ENCODE measurements at regions not wholly inside any gene's neighbourhood (a gene's known extent, or its start where the extent isn't known, plus 50 kb on each side); places are given as distances from the start of the nearest gene placed in this dataset.

GRCh38 chr3:188041193-188041592 is 112.8 kb upstream of the LPP start:
- no peak for DNase-seq (ENCODE audit: low read depth)

GRCh38 chr3:188041895-188042294 is 112.1 kb upstream of the LPP start:
- no peak for DNase-seq (ENCODE audit: low read depth)

DNA sequence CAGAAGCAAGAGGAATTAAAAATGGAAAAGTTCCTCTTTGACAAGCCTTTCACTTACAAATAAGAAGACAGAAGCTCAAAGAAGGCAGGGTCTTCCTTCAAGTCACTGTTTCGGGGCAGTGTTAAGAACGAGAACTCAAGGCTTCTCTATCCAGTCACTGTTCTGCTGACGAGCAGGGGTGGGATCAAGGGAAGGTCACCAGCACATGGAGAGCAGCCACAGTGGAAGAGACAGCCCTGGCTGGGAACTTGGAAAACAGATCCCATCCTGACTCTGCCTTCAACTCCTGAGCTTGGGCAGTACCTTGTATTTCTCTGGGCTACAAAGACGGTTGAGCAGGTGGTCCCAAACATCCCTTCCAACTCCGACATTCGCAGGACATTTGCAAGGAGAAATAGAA is 111.5 kb upstream of the LPP start:
- DNase-seq (ENCODE audit: low read depth) = no peak

DNA sequence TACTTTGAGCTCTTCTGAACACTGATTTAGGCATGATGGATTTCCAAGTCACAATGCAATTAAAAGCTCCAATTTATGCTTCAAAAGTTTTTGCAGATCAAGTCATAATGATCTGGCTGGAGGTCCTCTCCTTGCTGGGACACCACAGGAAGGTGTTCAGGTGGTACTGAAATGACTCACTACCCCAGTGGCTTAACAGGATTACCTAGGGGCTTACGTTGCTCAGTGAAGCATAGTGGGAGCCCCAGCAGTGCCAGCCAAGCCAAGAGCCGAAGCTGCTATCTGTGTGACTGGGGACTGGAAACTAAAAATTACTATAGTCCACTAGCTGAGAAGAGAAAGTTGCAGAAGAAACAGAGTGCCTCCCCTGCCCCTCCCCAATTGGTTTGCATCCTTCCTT is 110.1 kb upstream of the LPP start:
- no peak for DNase-seq (ENCODE audit: low read depth)

GRCh38 chr3:188046561-188047211 is 107.3 kb upstream of the LPP start:
- DNase-seq (ENCODE audit: low read depth) = no peak

GRCh38 chr3:188047536-188047935 is 106.4 kb upstream of the LPP start:
- DNase-seq (ENCODE audit: low read depth) = no peak

DNA sequence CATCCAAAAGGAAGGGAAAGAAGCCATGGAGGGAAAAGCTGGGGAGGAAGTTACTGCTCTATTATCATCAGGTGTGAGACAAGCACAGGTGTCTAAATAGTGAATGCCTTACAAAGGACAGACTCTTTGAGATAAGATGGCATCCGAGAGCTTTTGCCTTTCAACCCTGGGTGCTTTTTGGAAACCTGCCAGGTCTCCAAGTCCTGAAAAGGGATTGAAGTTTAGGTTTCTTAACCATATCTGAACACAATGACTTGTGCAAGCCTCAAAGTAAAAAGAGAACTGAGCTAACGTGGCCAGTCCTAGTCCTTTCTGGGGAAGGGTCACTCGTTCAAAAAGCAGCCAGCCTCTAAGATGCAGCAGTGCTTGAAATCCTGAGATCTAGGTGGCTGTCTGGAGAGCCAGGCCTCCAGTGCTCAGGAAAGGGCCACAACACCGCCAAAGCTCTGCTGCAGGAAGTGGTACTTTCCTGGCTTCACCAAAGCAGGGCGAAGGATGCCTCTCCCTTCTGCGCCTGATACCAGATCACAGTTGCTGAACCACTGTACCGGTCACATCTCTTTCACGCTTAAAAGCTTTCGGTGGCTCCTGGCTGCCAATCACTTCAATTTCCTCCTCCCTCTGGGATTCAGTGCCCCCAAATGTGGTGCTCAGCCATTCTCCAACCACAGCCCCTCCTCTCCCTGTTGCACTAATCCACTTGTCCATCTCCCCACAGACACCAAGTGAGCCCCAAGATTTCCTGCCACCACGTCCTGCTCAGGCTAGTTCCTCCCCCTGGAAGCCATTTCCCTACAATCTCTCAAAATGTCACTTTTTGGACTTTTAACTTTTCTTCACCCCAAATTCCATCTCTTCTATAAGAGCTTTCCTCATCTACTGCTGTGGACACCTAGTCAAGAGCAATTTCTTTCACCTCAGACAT is 104.1 kb upstream of the LPP start:
- no peak for DNase-seq (ENCODE audit: low read depth)

DNA sequence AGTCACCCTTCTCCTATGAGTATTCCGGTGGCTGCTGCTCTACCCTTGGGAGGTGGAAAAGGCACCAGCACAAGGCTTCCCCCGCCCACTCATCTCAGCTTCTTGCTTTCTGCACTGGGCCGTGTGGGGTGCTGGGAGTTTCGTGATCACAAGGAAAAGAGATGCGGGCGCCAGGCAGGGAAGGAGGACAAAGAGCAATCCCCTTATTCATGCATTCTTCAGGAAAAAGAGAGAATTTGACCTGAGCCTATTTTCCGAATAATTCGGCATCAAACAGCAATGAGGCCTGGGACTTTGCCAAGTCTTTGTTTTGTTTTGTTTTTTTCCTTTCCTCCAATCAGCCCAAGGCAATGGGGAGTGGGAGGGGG is 102.2 kb upstream of the LPP start:
- no peak for DNase-seq (ENCODE audit: low read depth)

- no peak for DNase-seq (ENCODE audit: low read depth)
These were observed 101.6 kb upstream of the LPP start for GRCh38 chr3:188052169-188053035.

- DNase-seq (ENCODE audit: low read depth) = no peak
These were observed 101.0 kb upstream of the LPP start for GRCh38 chr3:188053036-188053340.

GRCh38 chr3:188053710-188054380 is 100.1 kb upstream of the LPP start:
- no peak for DNase-seq (ENCODE audit: low read depth)

- no peak for DNase-seq (ENCODE audit: low read depth)
These were observed 99.4 kb upstream of the LPP start for GRCh38 chr3:188054541-188054940.

- no peak for DNase-seq (ENCODE audit: low read depth)
These were observed 98.6 kb upstream of the LPP start for GRCh38 chr3:188055388-188055787.

DNA sequence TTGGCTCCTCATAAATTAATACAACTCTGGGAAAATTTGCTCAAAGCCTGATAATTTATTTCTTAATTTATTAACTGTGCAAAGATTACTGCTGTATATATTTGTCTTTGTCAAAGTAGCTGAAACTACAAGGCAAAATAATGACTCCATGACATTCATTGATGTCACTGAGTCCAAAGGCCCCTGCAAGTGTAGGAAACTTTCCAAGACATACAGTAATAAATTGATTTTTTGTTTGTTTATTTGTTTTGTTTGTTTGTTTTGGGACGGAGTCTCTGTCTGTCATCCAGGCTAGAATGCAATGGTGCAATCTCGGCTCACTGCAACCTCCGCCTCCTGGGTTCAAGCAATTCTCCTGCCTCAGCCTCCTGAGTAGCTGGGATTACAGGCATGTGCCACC is 96.8 kb upstream of the LPP start:
- DNase-seq (ENCODE audit: low read depth) = no peak

GRCh38 chr3:188058569-188059184 is 95.3 kb upstream of the LPP start:
- no peak for DNase-seq (ENCODE audit: low read depth)

GRCh38 chr3:188059351-188059750 is 94.6 kb upstream of the LPP start:
- DNase-seq (ENCODE audit: low read depth) = no peak

DNA sequence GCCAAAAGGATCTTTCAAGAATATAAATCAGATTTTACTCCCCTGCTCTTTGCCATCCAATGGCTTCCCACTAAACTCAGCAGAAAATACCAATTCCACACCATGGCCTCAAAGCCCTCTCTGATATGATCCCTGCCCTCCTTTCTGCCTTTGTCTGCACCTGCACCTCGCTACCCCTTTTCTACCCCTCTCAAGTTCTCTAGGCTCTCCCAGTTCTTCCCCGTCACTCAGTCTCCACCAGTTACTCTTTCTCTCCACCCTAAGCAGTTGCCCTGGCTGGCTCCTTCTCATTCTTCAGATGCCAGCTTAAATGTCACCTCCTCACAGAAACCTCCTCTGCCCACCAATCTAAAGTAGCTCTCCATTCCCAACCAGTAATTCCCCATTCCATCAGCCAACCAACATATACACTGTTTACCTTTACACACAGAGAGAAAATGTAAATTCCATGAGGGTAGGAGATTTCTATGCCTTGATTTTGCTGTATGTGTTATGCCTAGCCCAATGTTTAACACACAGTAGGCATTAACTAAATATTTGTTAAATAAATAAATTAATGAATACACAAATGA is 93.6 kb upstream of the LPP start:
- DNase-seq (ENCODE audit: low read depth) = no peak

GRCh38 chr3:188060840-188061544 is 93.0 kb upstream of the LPP start:
- DNase-seq (ENCODE audit: low read depth) = peak; percentile 45

DNA sequence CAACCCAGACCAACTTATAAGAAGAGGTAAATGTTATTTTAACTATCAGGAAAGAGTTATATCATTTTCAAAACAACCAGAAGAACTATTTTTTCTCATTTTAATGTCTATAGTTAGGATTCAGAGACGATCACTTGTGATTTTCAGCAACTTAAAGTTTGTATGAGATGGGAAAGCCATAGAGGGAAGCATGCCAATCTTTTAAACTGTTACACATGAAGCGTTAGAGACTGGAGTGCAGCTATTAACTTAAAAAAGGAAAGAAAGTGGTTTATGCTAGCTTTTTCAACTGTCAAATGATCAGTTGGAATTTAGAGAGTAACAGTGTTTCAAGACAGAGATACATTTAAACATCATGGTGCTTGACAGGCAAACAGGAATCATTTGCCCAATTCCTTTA is 91.7 kb upstream of the LPP start:
- DNase-seq (ENCODE audit: low read depth) = no peak

DNA sequence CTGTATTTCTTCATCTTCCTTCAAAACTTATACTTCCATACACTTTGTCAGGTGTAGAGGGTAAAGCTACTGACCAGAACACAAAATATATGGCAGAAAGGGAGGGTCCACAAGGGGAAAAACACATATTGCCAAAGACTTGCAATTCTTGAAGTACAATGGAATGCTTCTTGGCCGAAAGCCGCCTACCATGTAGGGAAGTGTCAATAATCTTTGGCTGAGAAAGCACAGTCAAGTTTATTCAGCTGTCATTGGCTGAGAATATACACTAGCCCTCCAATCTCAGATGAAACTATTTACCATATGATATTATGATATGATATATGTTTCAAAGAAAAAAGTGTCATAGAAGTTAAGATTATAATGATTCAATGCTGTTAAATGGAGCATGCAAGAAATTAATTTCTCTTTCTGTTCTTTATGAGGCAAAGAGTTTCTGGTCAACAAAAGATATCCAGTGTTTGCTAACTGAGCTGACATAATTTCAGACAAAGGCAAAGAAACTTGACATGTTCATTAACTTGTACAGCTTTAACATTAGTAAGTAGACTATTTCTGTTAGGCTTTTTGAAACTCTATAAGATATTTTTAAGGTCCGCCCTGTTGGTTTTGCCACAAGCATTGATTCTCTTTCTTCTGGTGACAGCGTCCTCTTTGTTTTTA is 89.0 kb upstream of the LPP start:
- no peak for DNase-seq (ENCODE audit: low read depth)

Measured in HS-5 (cell line).